GM20000 (cell line): ENCODE measurements at regions not wholly inside any gene's neighbourhood (a gene's known extent, or its start where the extent isn't known, plus 50 kb on each side); places are given as distances from the start of the nearest gene placed in this dataset.

Experiments
- DNase-seq: peaks from one replicate; pipeline ENCODE4 v3.0.0; 2012; ENCODE audit warnings: low spot score
- TF ChIP-seq, protein P1 (sequence below): IDR thresholded peaks from 2 replicates; pipeline ENCODE4 v1.5.1; 2012; ENCODE audit warnings: mild to moderate bottlenecking, control low read depth; ENCODE audit errors: extremely low read depth, missing control alignments

DNA sequence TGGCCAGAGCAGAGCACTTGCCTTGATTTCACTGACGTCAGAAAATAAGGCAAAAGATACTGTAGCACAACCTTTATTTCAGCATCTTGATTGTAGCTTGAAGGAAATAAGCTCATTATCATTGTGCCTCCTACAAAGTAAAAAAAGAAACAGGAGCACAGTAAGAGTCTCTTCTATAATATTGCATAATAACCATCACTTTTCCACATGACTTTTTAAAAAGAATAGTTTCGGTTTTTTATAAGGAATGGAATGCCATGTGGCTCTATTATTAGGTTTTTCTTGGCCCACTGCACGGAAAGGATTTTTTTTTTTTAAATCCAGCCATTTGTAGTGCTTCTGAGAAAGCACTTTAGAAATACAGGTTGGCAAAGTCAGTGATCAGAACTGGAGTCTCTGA, 655.3 kb downstream of the LRRC70 start:
- TF ChIP-seq, protein P1, sequence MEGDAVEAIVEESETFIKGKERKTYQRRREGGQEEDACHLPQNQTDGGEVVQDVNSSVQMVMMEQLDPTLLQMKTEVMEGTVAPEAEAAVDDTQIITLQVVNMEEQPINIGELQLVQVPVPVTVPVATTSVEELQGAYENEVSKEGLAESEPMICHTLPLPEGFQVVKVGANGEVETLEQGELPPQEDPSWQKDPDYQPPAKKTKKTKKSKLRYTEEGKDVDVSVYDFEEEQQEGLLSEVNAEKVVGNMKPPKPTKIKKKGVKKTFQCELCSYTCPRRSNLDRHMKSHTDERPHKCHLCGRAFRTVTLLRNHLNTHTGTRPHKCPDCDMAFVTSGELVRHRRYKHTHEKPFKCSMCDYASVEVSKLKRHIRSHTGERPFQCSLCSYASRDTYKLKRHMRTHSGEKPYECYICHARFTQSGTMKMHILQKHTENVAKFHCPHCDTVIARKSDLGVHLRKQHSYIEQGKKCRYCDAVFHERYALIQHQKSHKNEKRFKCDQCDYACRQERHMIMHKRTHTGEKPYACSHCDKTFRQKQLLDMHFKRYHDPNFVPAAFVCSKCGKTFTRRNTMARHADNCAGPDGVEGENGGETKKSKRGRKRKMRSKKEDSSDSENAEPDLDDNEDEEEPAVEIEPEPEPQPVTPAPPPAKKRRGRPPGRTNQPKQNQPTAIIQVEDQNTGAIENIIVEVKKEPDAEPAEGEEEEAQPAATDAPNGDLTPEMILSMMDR: no peak

DNA sequence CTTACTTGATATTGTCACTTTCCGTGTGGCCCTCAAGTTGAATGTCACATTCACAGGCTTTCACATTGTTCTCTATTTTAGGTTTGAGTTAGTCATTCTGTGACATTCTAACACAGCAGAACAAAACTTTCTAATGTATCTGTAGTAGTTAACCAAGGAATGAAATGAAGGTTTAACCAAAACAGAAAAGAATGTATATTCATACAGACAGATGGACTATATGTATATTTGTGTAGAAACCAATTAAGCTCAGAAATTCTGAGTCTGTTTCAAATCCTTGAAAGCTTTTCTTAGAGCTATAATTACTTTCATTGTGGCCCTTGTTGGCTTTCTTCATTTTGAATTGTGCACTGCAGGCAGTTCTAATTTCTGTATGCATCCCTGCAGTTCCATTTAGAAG, 654.7 kb downstream of the LRRC70 start:
- no peak for DNase-seq
- TF ChIP-seq, protein P1: no peak

More for the DNA sequence above, 655.3 kb downstream of the LRRC70 start:
- DNase-seq: no peak

DNA sequence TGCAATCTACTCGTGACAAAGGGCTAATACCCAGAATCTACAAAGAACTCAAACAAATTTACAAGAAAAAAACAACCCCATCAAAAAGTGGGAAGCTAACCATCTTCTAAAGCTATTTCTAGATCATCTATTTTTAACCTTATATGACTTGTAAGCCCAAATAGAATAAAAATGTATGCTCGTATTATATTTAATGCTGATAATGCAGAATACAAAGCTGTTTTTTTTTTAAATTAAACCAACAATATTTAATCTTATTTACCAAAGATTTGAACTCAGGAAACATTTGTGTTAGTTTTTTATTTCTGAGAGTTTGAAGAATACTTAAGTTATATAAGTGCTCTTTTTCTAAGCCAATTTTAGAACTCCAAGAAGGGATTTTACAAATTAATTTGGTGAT, 652.1 kb downstream of the LRRC70 start:
- DNase-seq: no peak
- TF ChIP-seq, protein P1: no peak

DNA sequence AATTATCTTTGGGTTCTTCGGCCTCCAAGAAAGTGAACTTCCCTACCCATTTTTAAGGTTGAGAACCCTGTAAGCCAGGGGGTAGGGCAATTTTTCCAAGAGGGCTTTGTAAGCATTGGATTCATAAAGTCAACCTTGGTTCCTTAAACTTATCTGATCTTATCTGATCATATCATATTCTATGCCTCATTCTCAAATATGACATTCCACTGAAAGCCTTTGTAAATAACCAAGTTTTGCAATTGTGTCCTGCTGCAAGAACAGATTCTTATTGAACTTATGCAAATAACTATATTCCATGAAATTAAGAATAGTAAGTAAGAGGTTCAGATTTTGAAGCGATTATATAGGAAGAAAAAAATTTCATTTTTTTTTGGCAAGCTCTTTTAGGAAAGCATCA, 649.5 kb downstream of the LRRC70 start:
- TF ChIP-seq, protein P1: no peak
- DNase-seq: no peak

DNA sequence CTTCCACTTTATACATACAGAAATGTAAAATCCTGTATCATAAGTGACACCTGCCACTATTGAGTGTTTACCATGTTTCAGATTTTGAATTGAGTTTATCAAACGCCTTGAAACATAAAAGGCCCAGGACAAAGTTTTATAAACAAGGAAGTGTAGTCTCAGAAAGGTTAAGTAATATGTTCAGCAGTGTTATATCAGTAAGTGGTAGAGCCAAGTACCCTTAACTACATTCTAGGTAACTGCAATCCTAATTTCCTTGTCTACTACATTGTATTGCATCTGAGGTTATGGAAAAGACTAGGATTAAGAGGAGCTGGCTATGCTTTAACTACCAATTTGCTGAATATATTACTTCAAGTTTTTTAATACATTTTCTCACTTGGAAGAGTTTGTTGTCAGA, 641.6 kb downstream of the LRRC70 start:
- TF ChIP-seq, protein P1: no peak
- DNase-seq: no peak

DNA sequence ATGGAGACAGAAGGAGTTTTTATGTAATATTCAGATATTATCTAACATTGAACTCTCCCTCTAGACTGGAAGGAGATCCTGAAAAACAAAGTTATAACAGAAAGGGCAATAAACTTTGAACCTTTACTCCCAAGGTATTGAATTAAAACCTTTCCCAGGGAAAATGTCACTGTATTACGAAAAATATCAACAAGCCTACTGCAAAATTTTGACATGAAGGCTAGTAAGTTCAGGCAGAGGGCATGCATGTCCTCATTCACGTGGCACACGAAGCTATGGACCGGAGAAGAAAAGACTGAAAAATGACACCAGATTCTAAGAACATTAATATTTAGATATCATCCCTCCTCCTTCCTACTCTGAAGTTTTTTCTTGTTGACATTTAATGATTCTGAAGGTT, 638.8 kb downstream of the LRRC70 start:
- no peak for DNase-seq
- TF ChIP-seq, protein P1: no peak

DNA sequence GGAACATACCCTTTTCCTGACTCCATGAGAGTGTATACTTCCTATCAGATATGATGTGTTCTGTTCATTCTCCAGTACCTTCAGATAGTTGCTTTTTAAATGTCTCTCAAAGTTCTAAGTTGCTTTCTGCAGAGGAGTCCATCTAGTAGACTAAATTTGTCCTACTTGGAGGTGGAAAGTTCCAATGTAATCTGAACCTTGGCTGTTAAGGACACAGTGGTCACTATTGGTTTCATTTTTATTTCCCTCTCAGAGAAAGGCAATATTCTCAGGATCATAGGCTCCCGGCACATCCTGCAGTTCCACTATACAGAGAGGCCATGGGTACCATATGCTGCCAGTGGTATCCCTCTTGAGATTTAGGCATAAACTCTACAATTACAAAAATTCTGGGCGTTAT, 634.6 kb downstream of the LRRC70 start:
- TF ChIP-seq, protein P1: no peak
- no peak for DNase-seq
